A673 (cell line): ENCODE measurements at regions not wholly inside any gene's neighbourhood (a gene's known extent, or its start where the extent isn't known, plus 50 kb on each side); places are given as distances from the start of the nearest gene placed in this dataset.

Source experiments
- BruUV-seq: library from RNA; stranded (reverse); fragments of 400-500 nt; replicated peaks from 2 replicates; lab custom pipeline; 2021; lab: Mats Ljungman, UMichigan
- CTCF ChIA-PET: fragments of 300-600 bp; sonication (Branson Sonifier 250); formaldehyde crosslinking; loops from one replicate; lab custom pipeline; 2022; ENCODE audit warnings: antibody characterized with exemption; lab: Charles Lee
- POLR2A ChIA-PET: fragments of 300-600 bp; sonication (Branson Sonifier 250); formaldehyde crosslinking; loops from one replicate; lab custom pipeline; 2022; ENCODE audit warnings: antibody characterized with exemption; ENCODE audit not compliant: low non-redundant PET; lab: Charles Lee
- DNase-seq: peaks from one replicate; pipeline ENCODE4 v3.0.0-alpha.2; 2015; ENCODE audit warnings: low spot score
- H3K27ac ChIP-seq: fragments of 200-600 bp; sonication (generic); 2 replicates; pipeline ENCODE4 v1.5.1; 2016; ENCODE audit warnings: mixed run types, low read depth, mild to moderate bottlenecking, mixed read lengths, antibody characterized with exemption, low read length; ENCODE audit not compliant: poor library complexity, severe bottlenecking
- H3K27me3 ChIP-seq: fragments of 200-600 bp; sonication (generic); replicated peaks from 2 replicates; pipeline ENCODE4 v1.6.1; 2017; ENCODE audit warnings: mixed run types, low read depth, mild to moderate bottlenecking, mixed read lengths, antibody characterized with exemption, low read length; ENCODE audit not compliant: insufficient read depth, poor library complexity
- H3K36me3 ChIP-seq: fragments of 200-600 bp; sonication (generic); 2 replicates; pipeline ENCODE4 v1.6.1; 2016; ENCODE audit warnings: mixed run types, mild to moderate bottlenecking, mixed read lengths, antibody characterized with exemption, low read length; ENCODE audit not compliant: insufficient read depth, poor library complexity, severe bottlenecking
- H3K4me1 ChIP-seq: fragments of 200-600 bp; sonication (generic); 2 replicates; pipeline ENCODE4 v1.6.1; 2017; ENCODE audit warnings: mixed run types, mild to moderate bottlenecking, mixed read lengths, antibody characterized with exemption, low read length; ENCODE audit not compliant: insufficient read depth, poor library complexity, severe bottlenecking
- H3K4me3 ChIP-seq: fragments of 200-600 bp; sonication (generic); 2 replicates; pipeline ENCODE4 v1.5.1; 2016; ENCODE audit warnings: low read depth, mixed run types, mild to moderate bottlenecking, mixed read lengths, low read length; ENCODE audit not compliant: poor library complexity, severe bottlenecking
- H3K9me3 ChIP-seq: fragments of 200-600 bp; sonication (generic); 2 replicates; pipeline ENCODE4 v1.6.1; 2016; ENCODE audit warnings: mixed run types, low read depth, mild to moderate bottlenecking, mixed read lengths, antibody characterized with exemption, low read length; ENCODE audit not compliant: poor library complexity, severe bottlenecking
- CTCF ChIP-seq: fragments of 300-800, 200-600 bp; sonication (generic); conservative IDR thresholded peaks from 2 replicates; pipeline ENCODE4 v1.5.1; 2017; ENCODE audit warnings: low read depth, mild to moderate bottlenecking, antibody characterized with exemption, low read length, moderate library complexity, mixed read lengths
- EZH2 ChIP-seq: fragments of 200-600 bp; sonication (generic); IDR thresholded peaks from 2 replicates; pipeline ENCODE4 v1.6.1; 2017; ENCODE audit warnings: borderline replicate concordance, low read depth, mild to moderate bottlenecking, mixed read lengths, antibody characterized with exemption, low read length; ENCODE audit not compliant: poor library complexity, severe bottlenecking
- intact Hi-C: fragments of 100-400 bp; cut with micrococcal nuclease; formaldehyde crosslinking; loops from one replicate; pipeline ENCODE4 v1.10.0; 2022; ENCODE audit not compliant: unreplicated experiment

- Histone ChIP-seq H3K36me3 (no peaks in the 10 kb centered on the region), H3K9me3 (no peaks in the 10 kb centered on the region), H3K4me3 (no peak overlapping the region), H3K27me3 (no peaks in the 10 kb centered on the region), H3K4me1 (no peaks in the 10 kb centered on the region), H3K27ac (no peak overlapping the region)
- POLR2A ChIA-PET, result no interaction called here
- intact Hi-C loops, result no loop called here
- CTCF ChIA-PET, result no interaction called here
- no TSS peak for BruUV-seq
- no peak for TF ChIP-seq CTCF
- TF ChIP-seq EZH2, result no peak
- DNase-seq, result no peak
These were observed 111.3 kb upstream of the LEF1 start for GRCh38 chr4:108280072-108280471.

DNA sequence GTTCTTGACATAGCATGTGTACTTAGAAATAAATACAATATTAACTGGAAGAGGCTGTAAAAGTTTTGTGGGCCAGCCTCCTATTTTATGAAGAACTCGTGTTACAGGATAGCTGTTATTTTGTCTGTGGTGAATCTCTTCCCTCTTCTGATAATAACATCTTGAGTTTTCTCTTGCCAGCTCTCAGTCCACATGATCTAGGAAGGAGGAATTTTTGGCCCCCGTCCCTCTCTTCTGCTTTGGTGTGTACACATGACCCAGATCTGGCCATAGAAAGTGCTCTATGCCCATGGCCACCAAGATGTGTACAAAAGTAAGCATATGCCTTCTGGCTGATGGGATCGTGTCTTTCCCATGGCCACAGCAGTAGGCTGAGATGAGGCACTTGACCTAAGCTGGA is 108.0 kb upstream of the LEF1 start:
- no peak overlapping the region for H3K4me3 ChIP-seq
- intact Hi-C loops, result no loop called here
- BruUV-seq, result no TSS peak
- no peaks in the 10 kb centered on the region for H3K27me3 ChIP-seq
- DNase-seq, result no peak
- no peaks in the 10 kb centered on the region for H3K9me3 ChIP-seq
- CTCF ChIA-PET, result no interaction called here
- H3K27ac ChIP-seq, result no peak overlapping the region
- POLR2A ChIA-PET, result no interaction called here
- H3K36me3 ChIP-seq, result no peaks in the 10 kb centered on the region
- TF ChIP-seq EZH2 (no peak), CTCF (no peak)
- H3K4me1 ChIP-seq, result no peaks in the 10 kb centered on the region

DNA sequence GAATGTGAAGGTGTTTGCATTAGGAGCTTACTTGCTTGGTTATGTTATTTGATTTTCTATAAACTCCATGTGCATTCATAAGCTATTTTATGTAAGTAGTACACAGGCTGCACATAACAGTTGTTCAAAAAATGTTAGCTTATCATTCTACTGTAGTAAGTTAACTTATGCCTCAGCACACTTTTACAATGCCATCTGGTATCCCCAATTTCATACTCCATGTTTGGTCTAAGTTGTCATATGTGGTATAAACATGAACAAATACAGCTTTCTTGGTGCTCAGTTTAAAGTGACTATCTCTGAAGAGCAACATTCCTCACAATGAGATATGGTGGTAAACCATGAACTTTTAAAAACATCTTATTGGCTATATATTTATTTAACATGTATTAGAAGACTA is 104.3 kb upstream of the LEF1 start:
- Histone ChIP-seq H3K4me1 (no peaks in the 10 kb centered on the region), H3K36me3 (no peaks in the 10 kb centered on the region), H3K9me3 (no peaks in the 10 kb centered on the region), H3K27ac (no peak overlapping the region), H3K27me3 (no peaks in the 10 kb centered on the region), H3K4me3 (no peak overlapping the region)
- TF ChIP-seq EZH2, result no peak
- intact Hi-C loops, result no loop called here
- no TSS peak for BruUV-seq
- ChIA-PET CTCF (no interaction called here), POLR2A (no interaction called here)
- no peak for DNase-seq

DNA sequence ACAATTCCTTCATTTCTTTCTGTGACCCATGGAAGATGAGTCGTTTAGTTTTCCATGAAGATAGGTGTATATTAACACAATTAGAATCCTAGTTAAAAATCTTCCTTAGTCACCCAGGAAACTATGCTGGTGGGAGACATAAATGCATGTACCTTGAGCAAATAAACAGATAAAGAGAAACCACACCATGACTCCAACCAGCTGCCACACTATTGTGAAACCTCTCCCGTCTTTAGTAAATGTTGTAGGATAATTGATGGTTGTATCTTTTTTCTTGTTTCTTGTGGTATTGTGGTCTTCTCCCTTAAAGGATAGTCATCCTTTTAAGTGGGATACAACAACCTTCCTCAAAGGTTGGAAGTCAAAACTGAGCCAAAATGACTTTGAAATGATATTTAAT is 103.8 kb upstream of the LEF1 start:
- Histone ChIP-seq H3K36me3 (no peaks in the 10 kb centered on the region), H3K4me1 (no peaks in the 10 kb centered on the region), H3K9me3 (no peaks in the 10 kb centered on the region), H3K27me3 (no peaks in the 10 kb centered on the region), H3K4me3 (no peak overlapping the region), H3K27ac (no peak overlapping the region)
- ChIA-PET POLR2A (no interaction called here), CTCF (no interaction called here)
- DNase-seq, result no peak
- TF ChIP-seq EZH2 (no peak), CTCF (no peak)
- intact Hi-C loops, result no loop called here
- BruUV-seq, result no TSS peak
